Thymus (tissue), 11 donors: ENCODE measurements at regions not wholly inside any gene's neighbourhood (a gene's known extent, or its start where the extent isn't known, plus 50 kb on each side); places are given as distances from the start of the nearest gene placed in this dataset.

Experiments
- DNase-seq, 9 donors: peaks; one replicate each; pipeline ENCODE4 v3.0.0-alpha.2; 2013; ENCODE audit warnings: low spot score in 9 of 9, low read depth in 6 of 9, missing footprints in 1 of 9
- H3K27ac ChIP-seq, 2 donors: one replicate each; pipeline ENCODE4 v1.5.1; 2013; ENCODE audit warnings: control low read depth in 1 of 2, low read depth in 1 of 2, low read length in 1 of 2, mild to moderate bottlenecking in 1 of 2, moderate library complexity in 1 of 2
- H3K27me3 ChIP-seq, 2 donors: one replicate each; pipeline ENCODE4 v1.5.1; 2013; ENCODE audit warnings: low read length in 1 of 2; ENCODE audit not compliant: control insufficient read depth in 2 of 2, insufficient read depth in 1 of 2
- H3K36me3 ChIP-seq, 2 donors: one replicate each; pipeline ENCODE4 v1.5.1; 2013; ENCODE audit warnings: low read length in 1 of 2, mild to moderate bottlenecking in 1 of 2, moderate library complexity in 1 of 2; ENCODE audit not compliant: control insufficient read depth in 2 of 2, insufficient read depth in 2 of 2
- H3K4me1 ChIP-seq, 2 donors: one replicate each; pipeline ENCODE4 v1.5.1; 2013; ENCODE audit warnings: low read length in 2 of 2; ENCODE audit not compliant: control insufficient read depth in 2 of 2, insufficient read depth in 2 of 2
- H3K4me3 ChIP-seq, 2 donors: one replicate each; pipeline ENCODE4 v1.5.1; 2013; ENCODE audit warnings: low read length in 2 of 2, control low read depth in 1 of 2, mild to moderate bottlenecking in 1 of 2
- H3K9me3 ChIP-seq, 2 donors: one replicate each; pipeline ENCODE4 v1.5.1; 2013; ENCODE audit warnings: low read length in 1 of 2, mild to moderate bottlenecking in 1 of 2; ENCODE audit not compliant: control insufficient read depth in 2 of 2, insufficient read depth in 1 of 2
- WGBS: extraction: QIAGEN DNeasy Blood & Tissue Kit; methylation state at CpG from one replicate; pipeline ENCODE4 v1.1.7; 2013; 5-methylcytosine and 5-hydroxymethylcytosine counted together
- donor health status: healthy.

DNA sequence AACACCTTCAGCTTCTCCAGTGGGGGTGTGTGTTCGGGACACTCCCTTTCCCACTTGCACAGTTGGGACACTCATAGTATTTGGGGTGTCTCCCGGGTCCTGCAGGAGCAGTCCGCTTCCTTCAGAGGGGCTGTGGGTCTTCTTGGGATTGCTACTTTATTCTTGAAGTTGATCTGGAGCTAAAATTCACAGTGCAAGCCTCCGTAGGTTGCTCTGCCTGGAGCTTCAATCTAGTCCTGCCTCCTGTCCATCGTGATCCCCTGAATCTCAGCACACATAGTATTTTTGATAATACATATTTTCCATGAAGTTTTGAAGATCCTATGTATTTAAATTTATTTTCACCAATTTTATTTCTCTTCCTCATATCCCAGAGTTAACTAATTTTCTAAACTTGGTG lies 902.1 kb downstream of the LTN1 start:
- DNase-seq: no peak
- 89% methylated on average over 5 of the region's 5 CpGs for WGBS
- H3K27ac ChIP-seq: no peak overlapping the region
- H3K9me3 ChIP-seq: peaks cover 0 to 6% of the 10 kb centered on the region in 2 donors
- H3K36me3 ChIP-seq: no peaks in the 10 kb centered on the region
- no peak overlapping the region for H3K4me3 ChIP-seq
- H3K4me1 ChIP-seq: no peaks in the 10 kb centered on the region
- H3K27me3 ChIP-seq: no peaks in the 10 kb centered on the region

DNA sequence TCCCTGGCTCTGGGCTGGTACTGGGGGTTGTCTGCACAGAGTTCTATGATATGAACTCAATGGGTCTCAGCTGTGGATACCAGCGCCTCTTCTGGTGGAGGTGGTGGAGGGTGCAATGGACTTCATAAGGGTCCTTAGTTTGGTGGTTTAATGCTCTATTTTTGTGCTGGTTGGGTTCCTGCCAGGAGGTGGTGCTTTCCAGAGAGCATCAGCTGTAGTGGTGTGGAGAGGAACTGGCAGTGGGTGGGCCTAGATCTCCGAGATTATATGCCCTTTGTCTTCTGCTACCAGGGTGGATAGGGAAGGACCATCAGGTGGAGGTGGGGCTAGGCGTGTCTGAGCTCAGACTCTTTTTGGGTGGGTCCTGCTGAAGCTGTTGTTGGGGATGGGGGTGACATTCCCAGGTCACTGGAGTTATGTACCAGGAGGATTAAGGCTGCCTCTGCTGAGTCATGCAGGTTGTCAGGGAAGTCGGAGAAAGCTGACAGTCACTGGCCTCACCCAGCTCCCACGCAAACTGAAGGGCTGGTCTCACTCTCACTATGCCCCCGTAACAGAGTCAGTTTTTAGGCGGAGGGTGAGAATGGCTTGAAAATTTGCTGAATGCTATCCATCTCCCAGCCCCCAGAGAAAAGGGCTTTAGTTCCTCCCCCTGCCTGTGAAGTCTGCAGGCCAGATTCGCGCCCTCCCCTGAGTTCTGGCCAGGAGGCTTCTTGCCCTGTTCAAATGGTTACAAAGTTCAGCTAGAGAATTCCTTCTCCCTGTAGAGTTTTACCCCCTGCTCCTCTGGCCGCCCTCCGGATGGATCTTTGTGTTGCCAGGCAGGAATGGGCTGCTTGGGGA lies 902.9 kb downstream of the LTN1 start:
- H3K27ac ChIP-seq: no peak overlapping the region
- WGBS: 85% methylated on average over 11 of the region's 11 CpGs
- H3K4me1 ChIP-seq: no peaks in the 10 kb centered on the region
- H3K27me3 ChIP-seq: no peaks in the 10 kb centered on the region
- no peak for DNase-seq
- peaks cover 0 to 6% of the 10 kb centered on the region in 2 donors for H3K9me3 ChIP-seq
- no peak overlapping the region for H3K4me3 ChIP-seq
- no peaks in the 10 kb centered on the region for H3K36me3 ChIP-seq

DNA sequence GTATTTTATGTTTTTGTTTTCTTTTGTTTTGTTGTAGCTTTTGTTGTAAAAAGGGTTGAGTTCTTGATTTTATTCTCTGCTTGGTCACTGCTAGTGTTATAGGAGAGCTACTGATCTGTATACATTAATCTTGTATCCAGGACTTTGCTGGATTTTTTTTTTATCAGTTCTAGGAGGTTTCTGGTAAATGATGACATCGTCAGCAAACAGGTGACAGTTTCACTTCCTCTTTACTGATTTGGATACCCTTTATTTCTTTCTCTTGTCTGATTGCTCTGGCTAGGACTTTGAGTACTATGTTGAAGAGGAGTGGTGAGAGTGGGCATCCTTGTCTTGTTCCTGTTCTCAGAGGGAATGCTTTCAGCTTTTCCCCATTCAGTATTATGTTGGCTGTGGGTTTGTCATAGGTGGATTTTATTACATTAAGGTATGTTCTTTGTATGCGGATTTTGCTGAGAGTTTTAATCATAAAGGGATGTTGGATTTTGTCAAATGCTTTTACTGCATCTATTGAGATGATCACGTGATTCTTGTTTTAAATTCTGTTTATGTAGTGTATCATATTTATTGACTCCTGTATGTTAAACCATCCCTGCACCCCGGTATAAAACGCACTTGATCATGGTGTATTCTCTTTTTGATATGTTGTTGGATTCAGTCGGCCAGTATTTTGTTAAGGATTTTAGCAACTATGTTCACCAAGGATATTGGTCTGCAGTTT lies 905.7 kb downstream of the LTN1 start:
- Histone ChIP-seq H3K9me3 (peaks cover 0 to 6% of the 10 kb centered on the region in 2 donors), H3K4me1 (no peaks in the 10 kb centered on the region), H3K36me3 (no peaks in the 10 kb centered on the region), H3K27ac (no peak overlapping the region), H3K4me3 (no peak overlapping the region), H3K27me3 (no peaks in the 10 kb centered on the region)
- WGBS: 95% methylated on average over 6 of the region's 6 CpGs
- DNase-seq: no peak

DNA sequence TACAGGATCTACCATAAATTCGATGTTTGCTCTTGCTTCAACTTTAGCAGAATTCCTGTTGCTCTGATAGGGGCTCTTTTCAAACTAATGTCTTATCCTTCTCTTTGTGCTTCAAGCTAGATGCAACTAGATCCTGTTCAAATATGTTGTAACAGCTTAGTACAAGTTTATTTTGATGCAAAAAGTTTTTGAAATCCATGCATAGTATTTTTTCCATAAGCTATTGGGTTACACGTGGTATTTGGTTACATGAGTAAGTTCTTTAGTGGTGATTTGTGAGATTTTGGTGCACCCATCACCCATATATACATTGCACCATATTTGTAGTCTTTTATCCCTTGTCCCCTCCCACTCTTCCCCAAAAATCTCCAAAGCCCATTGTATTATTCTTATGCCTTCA lies 907.7 kb downstream of the LTN1 start:
- DNase-seq: no peak
- Histone ChIP-seq H3K4me3 (no peak overlapping the region), H3K27me3 (no peaks in the 10 kb centered on the region), H3K9me3 (peaks cover 0 to 1% of the 10 kb centered on the region in 2 donors), H3K4me1 (no peaks in the 10 kb centered on the region), H3K27ac (no peak overlapping the region), H3K36me3 (no peaks in the 10 kb centered on the region)
- 62% methylated on average over 2 of the region's 2 CpGs for WGBS

DNA sequence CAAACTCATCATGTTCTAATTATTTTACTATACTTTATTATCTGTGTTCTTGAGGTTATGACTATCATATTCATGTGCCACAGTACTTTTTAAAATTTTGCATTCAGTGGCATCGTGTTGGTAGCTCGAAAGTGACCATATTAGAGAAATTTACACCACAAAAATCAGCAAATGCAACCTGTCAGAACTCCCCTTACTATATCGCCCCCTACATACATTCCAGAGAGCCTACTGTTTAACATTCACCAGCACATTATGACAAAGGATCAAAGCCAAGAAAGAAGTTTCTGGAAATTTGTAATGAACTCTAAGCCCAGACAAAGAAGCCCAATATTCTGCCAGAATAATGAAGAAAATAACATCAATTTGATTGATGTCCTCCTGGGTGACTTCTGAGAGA lies 909.3 kb downstream of the LTN1 start:
- Histone ChIP-seq H3K27me3 (no peaks in the 10 kb centered on the region), H3K27ac (no peak overlapping the region)
- WGBS: 94% methylated on average over 3 of the region's 3 CpGs

DNA sequence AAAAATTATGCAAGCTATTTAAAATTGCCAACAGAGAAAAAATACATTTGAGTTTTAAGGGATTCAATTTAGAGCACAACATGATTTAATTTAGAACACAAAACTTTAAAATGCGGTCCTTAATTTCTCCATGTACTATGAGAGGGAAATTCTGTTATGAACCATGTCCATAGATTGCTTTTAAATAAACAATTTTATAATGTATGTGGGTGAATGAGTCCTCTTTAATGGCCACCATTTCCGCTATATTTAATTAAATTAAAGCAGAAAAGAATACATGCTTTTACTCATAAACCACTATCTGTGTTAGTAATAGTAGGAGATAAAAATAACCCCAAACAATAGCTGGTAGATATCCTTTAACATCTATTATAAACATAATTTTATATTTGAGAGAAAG lies 914.6 kb downstream of the LTN1 start:
- H3K27me3 ChIP-seq: no peaks in the 10 kb centered on the region
- H3K36me3 ChIP-seq: no peaks in the 10 kb centered on the region
- H3K27ac ChIP-seq: no peak overlapping the region
- H3K4me1 ChIP-seq: no peaks in the 10 kb centered on the region
- H3K9me3 ChIP-seq: no peaks in the 10 kb centered on the region
- no peak for DNase-seq
- H3K4me3 ChIP-seq: no peak overlapping the region
- 95% methylated on average over 2 of the region's 2 CpGs for WGBS

More for the DNA sequence above, 909.3 kb downstream of the LTN1 start:
- no peaks in the 10 kb centered on the region for H3K36me3 ChIP-seq
- no peak overlapping the region for H3K4me3 ChIP-seq
- H3K9me3 ChIP-seq: no peaks in the 10 kb centered on the region
- DNase-seq: no peak
- H3K4me1 ChIP-seq: no peaks in the 10 kb centered on the region

DNA sequence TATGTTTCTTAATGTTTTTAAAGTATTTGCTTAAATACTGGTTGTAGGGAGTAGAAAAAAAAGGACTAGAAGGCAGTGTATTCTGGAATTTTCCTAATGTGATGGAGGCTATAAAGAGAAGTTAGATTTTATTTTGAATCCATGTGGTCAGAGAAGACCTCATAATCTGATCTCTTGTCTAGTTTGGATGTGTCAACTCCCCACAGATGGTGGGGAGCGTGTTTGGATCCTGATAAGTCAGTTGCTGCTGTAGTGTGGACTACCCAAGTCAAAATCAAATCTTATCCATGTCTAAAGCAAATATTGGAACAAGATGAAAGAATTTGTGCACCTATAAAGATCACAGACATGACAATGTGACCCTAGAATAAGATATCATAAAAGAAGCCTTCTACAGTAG lies 918.0 kb downstream of the LTN1 start:
- H3K9me3 ChIP-seq: no peaks in the 10 kb centered on the region
- 78% methylated on average over 1 of the region's 1 CpG for WGBS
- H3K27me3 ChIP-seq: no peaks in the 10 kb centered on the region
- H3K36me3 ChIP-seq: no peaks in the 10 kb centered on the region
- no peaks in the 10 kb centered on the region for H3K4me1 ChIP-seq
- DNase-seq: no peak
- H3K4me3 ChIP-seq: no peak overlapping the region
- no peak overlapping the region for H3K27ac ChIP-seq

DNA sequence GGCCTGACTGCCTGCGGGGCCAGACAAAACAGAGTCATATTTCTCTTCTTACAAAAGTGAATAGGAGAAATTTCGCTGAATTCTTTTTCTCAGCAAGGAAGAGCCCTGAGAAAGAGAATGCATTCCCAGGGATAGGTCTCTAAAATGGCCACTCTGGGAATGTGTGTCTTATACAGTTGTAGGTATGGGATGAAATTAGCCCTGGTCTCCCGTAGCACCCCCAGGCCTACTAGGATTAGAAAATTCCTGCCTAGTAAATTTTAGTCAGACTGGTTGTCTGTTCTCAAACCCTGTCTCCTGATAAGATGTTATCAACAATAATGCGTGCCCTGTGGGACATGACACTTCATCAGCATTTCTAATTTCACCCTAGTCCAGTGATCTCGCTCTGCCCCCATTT lies 920.1 kb downstream of the LTN1 start:
- no peak overlapping the region for H3K27ac ChIP-seq
- H3K36me3 ChIP-seq: no peaks in the 10 kb centered on the region
- no peaks in the 10 kb centered on the region for H3K9me3 ChIP-seq
- no peaks in the 10 kb centered on the region for H3K27me3 ChIP-seq
- no peak for DNase-seq
- H3K4me1 ChIP-seq: no peaks in the 10 kb centered on the region
- H3K4me3 ChIP-seq: no peak overlapping the region
- 88% methylated on average over 5 of the region's 5 CpGs for WGBS

DNA sequence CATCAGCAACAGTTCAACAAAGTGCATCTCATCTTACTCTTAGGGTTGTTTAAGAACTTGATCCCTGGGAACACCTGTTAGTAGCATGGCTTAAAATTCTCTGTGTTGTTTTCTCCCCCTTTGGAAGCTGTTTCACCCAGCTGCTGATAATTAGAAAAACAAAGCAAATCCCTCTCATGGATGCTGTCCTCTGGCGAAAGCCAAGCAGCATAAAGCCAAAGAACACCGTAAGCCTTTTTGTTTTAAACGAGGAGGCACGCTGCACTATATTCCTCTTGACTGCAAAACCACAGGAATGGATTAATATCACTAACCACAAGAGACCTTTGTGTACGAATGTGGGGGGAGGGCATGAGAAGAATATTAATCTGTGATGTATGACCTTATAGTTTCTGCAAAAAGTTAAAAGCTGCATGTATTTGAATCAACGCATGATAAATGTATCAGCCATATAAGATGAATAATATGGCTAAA lies 923.2 kb downstream of the LTN1 start:
- Histone ChIP-seq H3K4me1 (no peaks in the 10 kb centered on the region), H3K4me3 (no peak overlapping the region), H3K9me3 (no peaks in the 10 kb centered on the region), H3K27me3 (no peaks in the 10 kb centered on the region), H3K36me3 (no peaks in the 10 kb centered on the region), H3K27ac (no peak overlapping the region)
- WGBS: 69% methylated on average over 6 of the region's 6 CpGs
- no peak for DNase-seq
